Chondrocyte (in vitro differentiated cells): ENCODE measurements at regions not wholly inside any gene's neighbourhood (a gene's known extent, or its start where the extent isn't known, plus 50 kb on each side); places are given as distances from the start of the nearest gene placed in this dataset.

Experiments
- DNase-seq: peaks from one replicate; pipeline ENCODE4 v3.0.0; 2021; ENCODE audit warnings: mixed read lengths, low spot score
- H3K27ac Mint-ChIP-seq: one replicate; pipeline ENCODE4 v1.8.0; 2021; ENCODE audit warnings: mild to moderate bottlenecking, moderate library complexity, mixed read lengths; ENCODE audit not compliant: unreplicated experiment
- H3K27me3 Mint-ChIP-seq: 2 replicates; pipeline ENCODE4 v1.8.0; 2021; ENCODE audit warnings: low read depth, mixed read lengths
- H3K36me3 Mint-ChIP-seq: 2 replicates; pipeline ENCODE4 v1.8.0; 2021; ENCODE audit warnings: low read depth, mixed read lengths
- H3K4me1 Mint-ChIP-seq: 2 replicates; pipeline ENCODE4 v1.8.0; 2021; ENCODE audit warnings: low read depth, mild to moderate bottlenecking, mixed read lengths
- H3K4me3 Mint-ChIP-seq: one replicate; pipeline ENCODE4 v1.8.0; 2021; ENCODE audit warnings: mild to moderate bottlenecking, moderate library complexity, mixed read lengths; ENCODE audit not compliant: unreplicated experiment
- H3K9me3 Mint-ChIP-seq: 2 replicates; pipeline ENCODE4 v1.8.0; 2021; ENCODE audit warnings: low read depth, mixed read lengths
- CTCF ChIP-seq: fragments of 200-600 bp; sonication (generic); IDR thresholded peaks from 2 replicates; pipeline ENCODE4 v1.5.0; 2021; ENCODE audit warnings: antibody characterized with exemption, mild to moderate bottlenecking, moderate library complexity

- Mint-ChIP-seq H3K27me3 (no peaks in the 10 kb centered on the region), H3K4me3 (no peak overlapping the region), H3K9me3 (no peaks in the 10 kb centered on the region), H3K36me3 (no peaks in the 10 kb centered on the region), H3K4me1 (peaks cover 42% of the 10 kb centered on the region), H3K27ac (no peak overlapping the region)
- DNase-seq, result no peak
- no peak for TF ChIP-seq CTCF
These were observed 178.6 kb upstream of the NRIP1 start for GRCh38 chr21:15243406-15243805.

GRCh38 chr21:15247613-15248012 is 182.8 kb upstream of the NRIP1 start:
- Mint-ChIP-seq H3K4me3 (no peak overlapping the region), H3K9me3 (no peaks in the 10 kb centered on the region), H3K27ac (no peak overlapping the region), H3K4me1 (peaks cover 43% of the 10 kb centered on the region), H3K27me3 (no peaks in the 10 kb centered on the region), H3K36me3 (no peaks in the 10 kb centered on the region)
- DNase-seq, result no peak
- no peak for TF ChIP-seq CTCF

GRCh38 chr21:15249285-15249993 is 184.6 kb upstream of the NRIP1 start:
- TF ChIP-seq CTCF, result no peak
- H3K4me3 Mint-ChIP-seq, result no peak overlapping the region
- H3K27me3 Mint-ChIP-seq, result no peaks in the 10 kb centered on the region
- DNase-seq, result no peak
- H3K36me3 Mint-ChIP-seq, result no peaks in the 10 kb centered on the region
- peak overlapping the region; percentile 3 for H3K27ac Mint-ChIP-seq
- H3K9me3 Mint-ChIP-seq, result no peaks in the 10 kb centered on the region
- peaks cover 40% of the 10 kb centered on the region for H3K4me1 Mint-ChIP-seq

- TF ChIP-seq CTCF, result no peak
- no peak overlapping the region for H3K4me3 Mint-ChIP-seq
- no peak overlapping the region for H3K27ac Mint-ChIP-seq
- H3K36me3 Mint-ChIP-seq, result no peaks in the 10 kb centered on the region
- peaks cover 40% of the 10 kb centered on the region for H3K4me1 Mint-ChIP-seq
- no peaks in the 10 kb centered on the region for H3K27me3 Mint-ChIP-seq
- no peaks in the 10 kb centered on the region for H3K9me3 Mint-ChIP-seq
- DNase-seq, result no peak
These were observed 185.6 kb upstream of the NRIP1 start for GRCh38 chr21:15250384-15250783.

- DNase-seq, result no peak
- Mint-ChIP-seq H3K4me1 (peaks cover 23% of the 10 kb centered on the region), H3K4me3 (no peak overlapping the region), H3K9me3 (no peaks in the 10 kb centered on the region), H3K36me3 (no peaks in the 10 kb centered on the region), H3K27ac (no peak overlapping the region), H3K27me3 (no peaks in the 10 kb centered on the region)
- TF ChIP-seq CTCF, result no peak
These were observed 187.6 kb upstream of the NRIP1 start for GRCh38 chr21:15252431-15252830.
